Stimulated activated CD8-positive, alpha-beta memory T cell treated with anti-CD3 and anti-CD28 coated beads, Interleukin-12 subunit alpha, Interleukin-12 subunit beta, amount 100 ng/mL, for 24 hours (primary cell): ENCODE measurements at regions not wholly inside any gene's neighbourhood (a gene's known extent, or its start where the extent isn't known, plus 50 kb on each side); places are given as distances from the start of the nearest gene placed in this dataset.
"Not testable (repeated sequence)": the region's sequence is repeated elsewhere in the genome, so short reads cannot be mapped to it uniquely, and the experiment has no call there.

Source experiments
- DNase-seq: peaks from one replicate; pipeline ENCODE4 v3.0.0-alpha.2; 2020; ENCODE audit errors: extremely low read depth

GRCh38 chr7:34332006-34332405 is 326.0 kb upstream of the NPSR1 start:
- DNase-seq = no peak

- DNase-seq = no peak
Measured at GRCh38 chr7:34333184-34333583, 324.8 kb upstream of the NPSR1 start.

GRCh38 chr7:34333925-34334324 is 324.1 kb upstream of the NPSR1 start:
- no peak for DNase-seq

GRCh38 chr7:34337163-34337562 is 320.9 kb upstream of the NPSR1 start:
- no peak for DNase-seq

- DNase-seq = no peak
Measured at GRCh38 chr7:34338961-34339526, 319.0 kb upstream of the NPSR1 start.

- DNase-seq = no peak
Measured at GRCh38 chr7:34341326-34341725, 316.7 kb upstream of the NPSR1 start.

GRCh38 chr7:34342387-34342786 is 315.6 kb upstream of the NPSR1 start:
- no peak for DNase-seq

- no peak for DNase-seq
Measured at GRCh38 chr7:34343667-34344066, 314.4 kb upstream of the NPSR1 start.

GRCh38 chr7:34354011-34354410 is 304.0 kb upstream of the NPSR1 start:
- DNase-seq = no peak

GRCh38 chr7:34354899-34355298 is 303.1 kb upstream of the NPSR1 start:
- no peak for DNase-seq

- no peak for DNase-seq
Measured at GRCh38 chr7:34357068-34357467, 300.9 kb upstream of the NPSR1 start.

- no peak for DNase-seq
Measured at GRCh38 chr7:34357946-34358345, 300.1 kb upstream of the NPSR1 start.

- DNase-seq = not testable (repeated sequence)
Measured at GRCh38 chr7:34358578-34358977, 299.4 kb upstream of the NPSR1 start.

- no peak for DNase-seq
Measured at GRCh38 chr7:34361663-34362250, 296.3 kb upstream of the NPSR1 start.

- no peak for DNase-seq
Measured at GRCh38 chr7:34362621-34363020, 295.4 kb upstream of the NPSR1 start.

- no peak for DNase-seq
Measured at GRCh38 chr7:34364130-34364529, 293.9 kb upstream of the NPSR1 start.

GRCh38 chr7:34365011-34365410 is 293.0 kb upstream of the NPSR1 start:
- no peak for DNase-seq

GRCh38 chr7:34365611-34366010 is 292.4 kb upstream of the NPSR1 start:
- DNase-seq = no peak

GRCh38 chr7:34371922-34372321 is 286.1 kb upstream of the NPSR1 start:
- DNase-seq = no peak

GRCh38 chr7:34373940-34374339 is 284.1 kb upstream of the NPSR1 start:
- no peak for DNase-seq

- DNase-seq = no peak
Measured at GRCh38 chr7:34382166-34382893, 275.7 kb upstream of the NPSR1 start.

- DNase-seq = no peak
Measured at GRCh38 chr7:34385384-34385783, 272.6 kb upstream of the NPSR1 start.

- no peak for DNase-seq
Measured at GRCh38 chr7:34389332-34390078, 268.5 kb upstream of the NPSR1 start.
